ENCODE measurements at regions not wholly inside any gene's neighbourhood (a gene's known extent, or its start where the extent isn't known, plus 50 kb on each side); places are given as distances from the start of the nearest gene placed in this dataset.
"Not testable (repeated sequence)": the region's sequence is repeated elsewhere in the genome, so short reads cannot be mapped to it uniquely, and the experiment has no call there.

DNA sequence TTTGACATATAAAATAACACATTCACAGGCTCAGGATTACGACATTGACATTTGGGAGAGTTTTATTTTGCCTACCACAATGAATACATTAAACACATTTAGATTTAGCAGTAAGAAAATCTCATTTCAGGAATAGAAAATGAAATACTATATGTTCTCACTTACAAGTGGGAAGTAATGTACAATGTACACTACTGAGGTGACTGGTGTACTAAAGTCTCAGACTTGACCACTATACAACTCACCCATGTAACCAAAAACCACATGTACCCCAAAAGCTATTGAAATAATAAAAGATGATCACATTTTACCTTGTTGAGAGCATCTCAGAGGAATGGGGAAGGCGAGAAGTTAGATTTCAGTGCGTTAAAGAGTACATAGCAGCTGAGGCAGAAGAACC lies 1202.4 kb upstream of the SEMA6A start:
- DNase-seq, result no peak

DNA sequence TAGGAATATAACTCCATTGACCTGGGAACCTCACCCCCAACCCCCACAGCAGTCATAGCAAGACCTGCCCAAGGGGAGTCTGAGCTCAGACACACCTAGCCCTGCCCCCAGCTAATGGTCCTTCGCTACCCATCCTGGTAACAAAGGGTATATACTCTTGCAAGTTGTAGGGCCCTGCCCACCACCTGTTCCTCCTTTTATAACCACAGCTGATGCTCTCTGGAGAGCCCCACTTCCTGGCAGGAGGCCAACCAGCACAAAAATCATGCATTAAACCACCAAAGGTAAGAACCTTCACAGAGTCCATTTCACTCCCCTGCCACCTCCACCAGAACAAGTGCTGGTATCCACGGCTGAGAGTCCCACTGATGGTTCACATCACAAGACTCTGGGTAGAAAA lies 1195.3 kb upstream of the SEMA6A start:
- DNase-seq, result no peak

DNA sequence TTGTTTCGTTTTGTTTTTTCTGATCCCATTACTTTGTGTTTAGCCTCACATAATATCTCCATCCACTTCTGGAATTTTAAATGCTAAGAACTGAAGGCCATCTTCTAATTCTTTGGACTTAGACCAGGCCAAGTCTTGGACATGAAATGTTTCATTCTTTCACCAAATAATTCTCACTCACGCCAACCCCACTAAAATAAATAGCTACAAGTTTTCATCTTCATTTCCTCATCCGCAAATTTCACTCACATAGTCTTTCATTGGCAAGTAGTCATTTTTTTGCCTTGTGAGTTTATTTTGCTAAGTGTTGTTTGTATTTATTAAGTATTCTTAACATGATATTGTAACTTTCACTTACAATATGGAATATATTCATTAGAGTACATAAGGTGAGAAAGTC lies 1188.6 kb upstream of the SEMA6A start:
- no peak for DNase-seq

DNA sequence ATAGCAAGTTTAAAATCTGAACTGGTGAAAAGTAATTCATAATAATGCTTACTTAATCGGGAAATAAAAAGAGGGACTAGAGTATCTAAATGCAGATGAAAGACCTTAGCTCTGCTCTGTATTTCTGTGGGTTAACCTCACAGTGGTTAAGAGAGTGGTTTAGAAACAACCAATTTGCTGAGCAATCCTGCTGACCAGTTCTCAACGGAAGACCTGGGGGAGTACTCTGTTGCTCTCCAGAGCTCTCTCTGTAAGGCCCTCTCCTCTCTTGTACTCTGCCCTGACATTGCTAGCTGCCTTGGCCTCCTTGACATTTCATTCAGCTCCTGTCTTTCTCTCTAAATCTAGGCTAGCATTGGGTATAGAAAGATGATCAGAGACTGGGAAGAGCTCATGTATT lies 1186.6 kb upstream of the SEMA6A start:
- no peak for DNase-seq

DNA sequence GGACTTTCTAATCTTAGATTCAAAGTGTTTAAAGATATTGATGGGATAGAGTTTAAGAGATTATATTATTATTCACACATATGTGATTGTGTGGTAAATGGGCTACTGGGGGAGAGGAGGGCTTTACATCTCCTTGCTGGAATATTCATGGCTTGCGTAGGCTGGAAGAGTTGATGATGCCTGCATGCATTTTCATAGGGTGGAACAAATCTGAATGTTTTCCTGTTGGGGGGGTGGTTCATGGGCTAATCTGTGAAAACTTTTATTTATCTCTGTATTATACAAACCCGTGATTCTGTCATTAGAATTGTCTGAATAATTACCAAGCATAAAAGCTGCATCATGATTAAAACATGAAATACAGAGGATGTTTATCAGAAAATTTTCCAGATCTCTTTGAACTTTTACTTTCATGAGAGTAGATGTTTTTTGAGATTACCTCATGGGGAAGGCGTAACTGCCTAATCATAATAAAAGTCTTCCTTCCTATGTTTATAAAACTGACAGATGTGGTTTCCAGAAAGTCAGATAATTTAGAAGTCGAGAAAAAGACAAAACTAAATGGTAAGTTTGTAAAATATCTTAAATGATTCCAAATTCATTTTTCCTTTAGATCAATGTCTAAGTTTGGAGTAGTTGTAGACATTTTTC lies 1185.4 kb upstream of the SEMA6A start:
- no peak for DNase-seq

DNA sequence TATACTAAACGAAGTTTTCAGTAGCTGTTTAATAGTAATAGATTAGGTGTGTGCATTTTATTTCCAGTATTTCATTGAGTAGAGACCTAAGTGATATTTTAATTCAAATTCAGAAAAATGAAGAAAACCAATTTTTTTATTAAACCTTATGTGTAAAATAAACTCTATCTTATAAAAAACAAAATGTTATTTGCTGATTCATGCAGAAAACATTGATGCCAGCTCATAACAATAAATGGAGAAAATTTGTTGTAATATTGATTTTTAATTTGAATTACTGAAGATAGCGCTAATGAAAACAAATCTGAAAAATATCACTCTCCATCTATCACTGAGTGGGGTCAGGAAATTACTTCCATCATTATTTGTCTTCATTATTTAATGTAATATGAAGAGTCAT lies 1177.8 kb upstream of the SEMA6A start:
- no peak for DNase-seq

DNA sequence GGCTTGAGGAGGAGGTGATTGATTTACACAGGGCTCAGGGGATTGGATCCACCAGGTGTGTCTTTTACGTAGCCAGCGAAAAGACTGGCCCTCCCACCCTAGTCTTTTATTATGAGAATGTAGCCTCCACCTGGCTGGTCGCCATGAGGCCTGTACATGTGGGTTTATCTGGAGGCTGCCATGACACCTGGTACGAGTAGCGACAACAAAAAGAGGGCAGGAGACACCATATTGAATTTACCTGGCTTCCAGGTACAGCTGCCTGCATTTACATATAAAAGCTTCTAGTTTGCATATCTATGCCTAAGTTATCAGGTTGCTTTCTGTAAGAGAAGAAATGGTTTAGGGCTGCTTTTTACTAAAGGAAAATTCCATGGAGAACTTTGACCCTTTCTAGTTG lies 1173.7 kb upstream of the SEMA6A start:
- DNase-seq, result no peak

DNA sequence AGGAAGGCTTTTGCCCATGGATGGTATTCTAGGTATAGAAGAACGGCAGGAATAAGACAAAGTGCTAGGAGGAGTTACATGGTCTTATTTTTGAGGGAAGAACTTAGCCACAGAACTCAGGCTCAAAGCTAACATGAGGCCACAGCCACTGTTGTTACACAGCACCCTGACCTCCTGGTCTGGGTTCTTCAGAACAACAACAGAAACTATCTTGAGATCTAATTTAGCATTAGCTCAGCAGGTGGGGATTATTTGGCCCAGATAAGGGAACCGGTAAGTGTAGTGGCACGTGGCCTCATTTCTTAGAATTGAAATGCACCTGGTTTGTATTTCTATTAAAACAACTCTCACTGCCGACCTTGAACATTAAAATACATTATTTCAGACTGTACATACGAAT lies 1168.7 kb upstream of the SEMA6A start:
- DNase-seq, result no peak

DNA sequence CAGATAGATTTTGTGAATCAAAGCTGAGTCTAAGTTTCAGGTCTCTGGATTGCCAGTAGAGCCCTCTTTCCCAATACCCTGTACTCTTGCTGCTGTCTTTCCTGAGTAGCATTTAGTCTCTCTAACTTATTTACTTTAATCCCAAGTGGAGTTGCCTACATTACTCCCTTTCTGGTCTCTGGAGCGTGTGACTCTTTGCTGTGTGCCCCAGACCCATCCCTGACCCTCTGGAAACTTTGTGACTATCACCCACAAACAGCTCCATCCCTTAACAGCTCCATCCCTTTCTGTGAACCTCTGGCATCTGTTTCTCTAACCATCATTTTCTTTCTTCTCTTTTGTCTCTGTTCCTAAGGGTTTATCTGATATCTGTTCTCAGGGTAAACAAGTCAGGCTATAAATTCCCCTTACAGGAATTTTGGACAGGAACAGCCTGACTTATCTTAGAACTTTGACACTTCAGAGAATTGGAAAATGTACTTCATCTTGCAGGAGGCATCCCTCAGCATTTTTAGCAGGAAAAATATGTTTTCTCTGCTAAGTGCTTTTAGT lies 1167.1 kb upstream of the SEMA6A start:
- no peak for DNase-seq

DNA sequence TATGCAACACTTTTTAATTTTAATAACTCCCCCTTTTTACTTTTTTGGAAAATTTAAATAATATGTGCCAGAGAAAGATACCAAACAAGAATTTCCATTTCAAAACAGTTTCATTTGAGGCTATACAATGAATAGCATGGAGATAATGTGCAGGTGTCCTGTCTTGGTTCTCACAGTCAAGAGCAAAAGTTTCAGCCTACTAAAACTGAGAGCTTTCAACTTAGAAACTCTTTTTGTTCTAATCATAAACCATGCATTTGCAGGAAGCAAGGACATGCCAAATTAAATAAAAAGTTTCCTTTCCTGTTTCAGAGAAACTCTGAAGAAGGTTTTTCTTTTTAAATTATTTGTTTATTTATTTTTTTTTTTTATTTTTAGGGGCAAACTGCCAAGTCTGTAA lies 1165.6 kb upstream of the SEMA6A start:
- DNase-seq, result no peak

DNA sequence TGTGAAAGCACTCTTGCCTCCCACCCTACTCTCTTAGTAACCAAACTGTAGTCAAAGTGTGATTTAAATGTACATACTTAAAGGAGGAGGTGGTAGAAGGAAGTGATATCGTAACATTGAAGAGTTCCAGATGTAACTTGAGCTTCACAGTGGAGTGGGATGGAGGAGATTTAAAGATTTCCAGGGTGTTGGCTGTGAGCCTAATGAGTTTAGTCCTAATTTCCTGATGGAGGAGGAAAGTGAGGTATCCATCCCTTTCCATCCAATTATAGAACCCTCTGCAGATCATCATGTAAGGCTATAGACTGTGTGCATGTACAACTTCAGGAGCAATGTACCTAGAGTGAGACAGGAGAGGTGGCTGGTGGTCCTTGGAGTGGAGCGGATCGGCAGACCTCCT lies 1163.9 kb upstream of the SEMA6A start:
- no peak for DNase-seq

DNA sequence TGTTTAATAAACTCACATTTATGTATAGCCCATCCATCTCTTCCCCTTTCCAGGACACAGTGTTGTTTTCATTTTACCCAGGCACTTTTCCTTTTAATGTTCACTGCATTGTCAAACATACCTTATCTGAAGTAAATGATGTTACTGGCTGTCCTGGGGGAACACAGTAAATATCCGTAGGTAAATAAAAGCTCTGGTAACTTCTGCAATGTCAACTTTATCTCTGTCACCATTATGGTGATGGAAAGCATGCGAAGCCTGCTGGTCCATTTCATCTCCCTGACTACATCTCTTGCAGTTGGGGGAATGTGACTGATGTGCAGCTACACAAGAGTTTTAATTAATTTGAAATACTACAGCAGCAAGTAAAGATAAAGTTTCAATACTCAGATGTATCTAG lies 1162.1 kb upstream of the SEMA6A start:
- DNase-seq, result no peak

DNA sequence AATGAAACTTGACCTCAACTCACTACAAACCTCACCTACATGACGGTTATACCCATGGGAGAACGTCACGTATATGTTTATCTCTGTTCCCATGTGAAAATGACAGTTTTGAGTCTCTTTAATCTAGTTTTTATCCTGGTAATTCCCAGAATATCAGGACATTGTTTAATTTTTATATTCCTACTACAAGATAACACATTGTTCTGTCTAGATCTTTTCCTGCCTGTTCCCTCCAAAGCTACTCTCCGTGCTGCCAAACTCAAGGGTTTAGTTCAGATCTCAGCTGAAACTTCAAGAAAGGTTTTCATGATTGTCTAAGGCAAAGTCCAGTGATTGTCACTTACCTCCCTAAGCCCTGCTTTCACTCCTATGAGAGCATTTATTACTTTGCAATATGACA lies 1159.4 kb upstream of the SEMA6A start:
- DNase-seq, result no peak

DNA sequence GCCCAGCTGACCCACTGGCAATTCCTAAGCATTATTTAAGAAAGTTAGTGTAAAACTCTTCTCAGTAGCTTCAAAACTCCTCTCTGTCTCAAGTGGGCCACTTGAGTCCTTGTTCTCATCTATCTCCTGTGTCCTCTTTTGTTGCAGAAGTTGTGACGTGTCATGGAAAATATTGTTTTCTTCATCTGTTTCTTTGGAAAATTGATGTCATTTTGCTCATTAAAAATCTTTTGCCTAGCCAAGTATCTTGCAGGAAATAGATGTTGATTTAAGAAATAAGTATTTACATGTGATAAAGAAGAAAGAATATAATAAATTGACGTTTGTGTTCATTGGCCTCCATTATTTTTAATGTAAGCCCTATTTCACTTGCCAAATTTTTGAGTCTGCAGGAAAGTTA lies 1158.4 kb upstream of the SEMA6A start:
- no peak for DNase-seq

DNA sequence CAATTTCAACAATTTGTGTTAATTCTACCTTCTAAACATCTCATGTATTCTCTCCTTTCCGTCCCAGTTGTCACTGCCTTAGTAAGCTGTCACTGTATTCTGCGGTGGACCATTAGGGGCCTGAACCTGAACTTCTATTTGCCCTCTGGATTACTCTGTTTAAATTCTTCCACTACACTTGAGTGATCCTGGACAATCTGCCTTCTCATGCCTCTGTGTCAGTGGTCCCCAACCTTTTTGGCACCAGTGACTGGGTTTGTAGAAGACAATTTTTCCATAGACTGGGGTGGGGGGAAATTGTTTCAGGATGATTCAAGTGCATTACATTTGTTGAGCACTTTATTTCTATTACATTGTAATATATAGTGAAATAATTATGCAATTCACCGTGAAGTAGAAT lies 1157.6 kb upstream of the SEMA6A start:
- DNase-seq, result no peak

DNA sequence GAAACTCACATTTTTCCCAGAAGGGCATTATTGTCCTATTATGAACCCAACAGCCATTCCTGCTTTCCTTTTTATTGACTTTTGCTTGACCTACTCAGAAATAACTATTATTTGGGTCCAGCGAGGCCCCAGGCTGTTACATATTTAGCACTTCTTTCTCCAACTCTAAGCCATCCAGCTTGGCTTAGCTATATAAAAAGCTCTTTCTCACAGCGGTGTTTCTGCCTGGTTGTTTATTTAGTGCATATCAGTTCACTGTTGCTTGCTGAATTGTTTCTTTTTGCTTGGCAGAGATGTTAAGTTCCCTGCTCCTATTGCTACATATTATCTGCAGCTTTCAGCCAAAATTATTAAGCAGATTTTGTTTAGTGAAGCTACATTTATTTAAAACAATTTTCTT lies 1156.8 kb upstream of the SEMA6A start:
- no peak for DNase-seq

DNA sequence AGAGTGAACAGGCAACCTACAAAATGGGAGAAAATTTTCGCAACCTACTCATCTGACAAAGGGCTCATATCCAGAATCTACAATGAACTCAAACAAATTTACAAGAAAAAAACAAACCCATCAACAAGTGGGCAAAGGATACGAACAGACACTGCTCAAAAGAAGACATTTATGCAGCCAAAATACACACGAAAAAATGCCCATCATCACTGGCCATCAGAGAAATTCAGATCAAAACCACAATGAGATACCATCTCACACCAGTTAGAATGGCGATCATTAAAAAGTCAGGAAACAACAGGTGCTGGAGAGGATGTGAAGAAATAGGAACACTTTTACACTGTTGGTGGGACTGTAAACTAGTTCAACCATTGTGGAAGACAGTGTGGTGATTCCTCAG lies 1146.2 kb upstream of the SEMA6A start:
- not testable (repeated sequence) for DNase-seq

DNA sequence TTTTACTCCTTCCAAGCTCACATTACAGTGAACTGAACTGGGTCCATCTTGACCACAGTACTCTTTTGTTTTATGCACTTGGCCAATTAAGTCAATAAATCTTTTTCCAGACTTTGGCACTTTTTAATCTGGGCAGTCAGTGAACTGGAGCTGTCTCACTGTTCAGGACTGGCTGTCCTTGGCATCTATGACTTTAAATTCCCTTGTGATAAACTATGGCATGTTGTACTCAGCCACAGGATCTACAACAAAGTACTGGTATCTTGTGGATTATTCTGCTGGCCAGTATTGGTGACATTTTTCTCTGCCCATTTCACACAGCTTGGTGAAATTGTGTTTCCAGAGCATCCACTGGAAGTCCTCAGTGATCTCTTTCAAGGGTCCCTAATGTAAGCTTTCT lies 1144.8 kb upstream of the SEMA6A start:
- DNase-seq, result no peak

DNA sequence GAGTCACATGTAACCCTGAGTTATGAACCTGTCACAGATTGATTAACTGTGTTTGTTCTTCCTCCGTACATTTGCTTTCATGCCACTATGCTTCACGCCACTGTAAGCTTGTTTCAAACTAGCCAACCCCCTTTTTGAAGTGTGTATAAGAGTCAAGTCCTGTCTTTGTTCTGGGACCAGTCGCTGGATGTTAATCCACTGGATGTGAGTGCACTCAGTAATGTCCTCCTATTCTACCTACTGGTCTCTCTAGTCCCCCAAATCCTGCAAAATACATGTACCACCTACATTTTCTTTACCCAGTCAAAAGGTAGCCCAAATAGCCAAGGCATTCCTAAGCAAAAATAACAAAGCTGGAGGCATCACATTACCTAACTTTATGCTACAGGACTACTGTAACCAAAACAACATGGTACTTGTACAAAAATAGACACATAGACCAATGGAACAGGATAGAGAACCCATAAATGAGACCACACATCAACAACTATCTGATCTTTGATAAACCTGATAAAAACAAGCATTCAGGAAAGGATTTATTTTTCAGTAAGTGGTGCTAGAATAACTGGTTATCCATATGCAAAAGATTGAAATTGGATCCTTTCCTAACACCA lies 1139.1 kb upstream of the SEMA6A start:
- no peak for DNase-seq

DNA sequence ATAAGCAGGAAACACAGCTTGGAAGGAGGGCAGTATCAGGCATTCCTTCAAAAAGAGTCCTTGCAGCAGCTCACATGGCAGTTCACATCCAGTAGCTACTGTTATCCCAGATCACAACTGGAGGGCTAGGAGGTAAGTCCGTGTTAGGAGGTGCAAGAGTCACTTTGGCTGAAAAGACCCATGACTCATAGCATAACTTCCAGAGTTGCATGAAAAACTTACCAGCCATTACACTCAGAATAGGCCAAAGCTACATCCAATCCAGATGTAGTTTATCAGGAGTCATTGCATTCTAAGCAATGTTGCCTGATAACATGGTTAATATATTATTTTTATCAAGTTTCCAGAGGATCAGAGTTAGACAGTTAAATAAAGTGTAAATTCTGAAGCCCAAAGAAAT lies 1126.4 kb upstream of the SEMA6A start:
- DNase-seq, result no peak

DNA sequence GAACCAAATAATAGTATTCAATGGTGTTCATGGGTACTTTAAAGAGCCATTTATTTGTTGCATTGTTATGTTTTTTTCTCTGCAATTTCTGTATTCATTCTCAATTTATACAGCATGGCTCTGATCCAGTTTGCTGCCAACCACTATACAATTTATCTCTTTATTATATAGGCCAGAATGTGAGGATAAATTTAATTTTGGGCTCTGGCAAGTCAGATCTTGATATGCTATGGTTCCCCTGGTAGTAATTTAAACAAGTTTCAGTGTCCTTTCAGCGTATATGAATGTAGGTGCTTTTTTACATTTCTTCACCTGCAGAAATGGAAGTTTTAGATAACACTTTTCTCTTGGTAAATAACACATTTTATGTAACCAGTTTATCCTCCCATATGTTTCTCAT lies 1118.0 kb upstream of the SEMA6A start:
- DNase-seq, result no peak

DNA sequence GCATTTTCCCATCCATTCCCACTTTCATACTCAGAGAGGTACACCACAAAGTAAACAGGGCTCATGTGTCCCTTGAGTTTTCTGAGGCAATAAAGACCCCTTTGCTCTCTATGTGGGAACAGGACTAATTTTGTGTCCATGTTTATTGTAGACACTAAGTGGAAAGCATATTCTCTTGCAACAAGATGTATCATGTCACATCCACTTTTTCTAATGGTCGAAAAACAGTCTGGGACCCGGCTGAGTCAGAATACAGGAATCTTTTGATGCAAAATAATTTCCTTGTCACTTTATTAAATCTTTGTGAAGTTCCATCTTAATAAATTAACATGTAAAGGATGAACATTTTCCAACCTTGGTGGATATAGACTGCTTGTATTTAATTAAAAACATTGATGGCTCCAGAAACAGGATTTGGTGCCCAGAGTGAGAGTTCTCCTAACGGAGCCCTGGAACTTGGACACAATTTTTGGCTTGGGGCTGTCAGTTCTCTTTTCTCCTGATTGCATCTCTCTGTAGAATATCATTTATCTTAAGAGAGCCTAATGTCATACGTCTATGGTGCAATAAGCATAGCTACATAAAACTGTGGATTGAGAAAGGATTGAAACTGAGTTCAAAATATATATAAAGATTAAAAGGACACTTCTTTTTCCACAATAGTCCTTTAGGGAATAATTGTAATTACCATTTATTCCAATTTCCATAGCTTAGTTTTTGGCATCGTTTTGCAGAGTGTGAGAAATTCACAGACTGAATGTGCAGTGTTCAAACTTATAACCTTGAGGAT lies 1116.7 kb upstream of the SEMA6A start:
- no peak for DNase-seq

DNA sequence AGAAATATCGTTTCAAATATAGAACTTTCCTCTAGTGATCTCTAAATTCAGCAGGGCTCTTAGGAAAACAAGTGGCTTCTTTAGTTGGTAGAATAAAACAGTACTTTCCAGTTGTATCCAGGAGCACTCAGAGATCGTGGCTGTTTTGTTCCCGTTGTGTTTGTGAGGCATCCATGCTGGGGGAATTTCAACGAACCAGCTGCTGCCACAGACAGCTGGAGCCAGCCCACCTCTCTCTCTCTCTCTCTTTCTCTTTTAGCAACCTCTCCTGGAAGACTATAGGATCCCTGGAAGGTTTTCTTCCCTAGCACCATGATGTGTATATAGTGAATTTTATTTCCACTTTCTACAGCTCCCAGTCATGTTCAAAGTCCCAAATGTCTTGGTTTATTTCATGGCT lies 1116.0 kb upstream of the SEMA6A start:
- DNase-seq, result no peak

DNA sequence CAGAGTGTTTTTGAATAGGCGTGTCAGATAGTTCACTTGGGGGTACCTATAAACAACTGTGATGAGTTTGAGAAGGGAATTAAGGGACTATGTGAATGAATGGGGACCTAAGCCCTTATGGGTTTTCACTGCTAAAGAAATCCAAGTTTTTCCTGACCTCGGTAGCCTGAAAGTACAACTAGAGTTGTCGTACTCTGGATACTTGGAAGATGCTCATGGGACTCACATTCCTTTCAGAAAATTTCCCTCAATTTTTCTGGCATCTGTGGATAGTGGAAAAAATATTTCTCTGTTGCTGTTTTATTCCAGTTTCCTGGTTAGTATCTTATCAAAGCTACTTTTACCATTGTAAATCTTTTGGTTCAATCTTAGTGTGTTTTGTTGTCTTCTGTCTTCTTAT lies 1112.3 kb upstream of the SEMA6A start:
- no peak for DNase-seq
